ENCODE measurements at regions not wholly inside any gene's neighbourhood (a gene's known extent, or its start where the extent isn't known, plus 50 kb on each side); places are given as distances from the start of the nearest gene placed in this dataset.

- TF ChIP-seq, protein P1, sequence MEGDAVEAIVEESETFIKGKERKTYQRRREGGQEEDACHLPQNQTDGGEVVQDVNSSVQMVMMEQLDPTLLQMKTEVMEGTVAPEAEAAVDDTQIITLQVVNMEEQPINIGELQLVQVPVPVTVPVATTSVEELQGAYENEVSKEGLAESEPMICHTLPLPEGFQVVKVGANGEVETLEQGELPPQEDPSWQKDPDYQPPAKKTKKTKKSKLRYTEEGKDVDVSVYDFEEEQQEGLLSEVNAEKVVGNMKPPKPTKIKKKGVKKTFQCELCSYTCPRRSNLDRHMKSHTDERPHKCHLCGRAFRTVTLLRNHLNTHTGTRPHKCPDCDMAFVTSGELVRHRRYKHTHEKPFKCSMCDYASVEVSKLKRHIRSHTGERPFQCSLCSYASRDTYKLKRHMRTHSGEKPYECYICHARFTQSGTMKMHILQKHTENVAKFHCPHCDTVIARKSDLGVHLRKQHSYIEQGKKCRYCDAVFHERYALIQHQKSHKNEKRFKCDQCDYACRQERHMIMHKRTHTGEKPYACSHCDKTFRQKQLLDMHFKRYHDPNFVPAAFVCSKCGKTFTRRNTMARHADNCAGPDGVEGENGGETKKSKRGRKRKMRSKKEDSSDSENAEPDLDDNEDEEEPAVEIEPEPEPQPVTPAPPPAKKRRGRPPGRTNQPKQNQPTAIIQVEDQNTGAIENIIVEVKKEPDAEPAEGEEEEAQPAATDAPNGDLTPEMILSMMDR (IDR thresholded peaks at IDR 0.05 in 2 of 3, conservative IDR thresholded peaks at IDR 0.05 in 1 of 3; ENCODE audit: control insufficient read depth in 2 of 3, extremely low read depth in 1 of 3, insufficient read depth in 1 of 3, low read depth in 3 of 3, low read length in 3 of 3) = no peak
- TF ChIP-seq PAX8 (IDR thresholded peaks at IDR 0.05) (no peak), EZH2 (IDR thresholded peaks at IDR 0.05; ENCODE audit: borderline replicate concordance, control insufficient read depth, low read depth, low read length) (no peak), SUZ12 (IDR thresholded peaks at IDR 0.05; ENCODE audit: unreplicated experiment) (no peak), POLR2A (IDR thresholded peaks at IDR 0.05; ENCODE audit: low read depth, low read length) (no peak), SMC3 (IDR thresholded peaks at IDR 0.05; ENCODE audit: borderline replicate concordance, low read length) (no peak)
Observed at GRCh38 chr3:110855207-110855606, 216.4 kb upstream of the NECTIN3 start.

All from GM12878 (cell line).